ENCODE measurements at regions not wholly inside any gene's neighbourhood (a gene's known extent, or its start where the extent isn't known, plus 50 kb on each side); places are given as distances from the start of the nearest gene placed in this dataset.

DNA sequence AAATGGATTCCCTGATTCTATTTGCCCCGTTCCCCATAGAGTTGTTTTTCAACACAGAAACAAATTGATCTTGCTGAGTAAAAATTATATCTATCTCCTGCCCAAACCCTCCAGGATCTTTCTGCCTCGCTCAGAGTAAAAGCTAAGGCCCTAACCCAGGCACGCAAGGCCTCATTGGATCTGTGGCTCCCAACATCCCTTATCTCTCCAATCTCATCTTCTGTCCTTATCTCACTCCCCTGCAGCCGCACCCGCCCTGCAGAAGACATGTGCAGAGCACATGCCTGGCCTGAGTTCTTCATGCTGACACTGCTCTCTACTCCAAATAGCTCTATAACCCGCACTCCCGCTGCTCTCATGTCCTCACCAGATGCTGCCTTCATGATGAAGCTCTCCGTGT, 543.8 kb upstream of the ZFP42 start:
- H3K27ac ChIP-seq, result no peak overlapping the region
- H3K4me1 ChIP-seq (ENCODE audit: control insufficient read depth in 1 of 2, low read depth in 2 of 2), result no peaks in the 10 kb centered on the region
- H3K27me3 ChIP-seq (replicated peaks; ENCODE audit: insufficient read depth), result no peaks in the 10 kb centered on the region
- no peaks in the 10 kb centered on the region for H3K9me3 ChIP-seq
- H3K36me3 ChIP-seq, result no peaks in the 10 kb centered on the region
- TF ChIP-seq, protein P1, sequence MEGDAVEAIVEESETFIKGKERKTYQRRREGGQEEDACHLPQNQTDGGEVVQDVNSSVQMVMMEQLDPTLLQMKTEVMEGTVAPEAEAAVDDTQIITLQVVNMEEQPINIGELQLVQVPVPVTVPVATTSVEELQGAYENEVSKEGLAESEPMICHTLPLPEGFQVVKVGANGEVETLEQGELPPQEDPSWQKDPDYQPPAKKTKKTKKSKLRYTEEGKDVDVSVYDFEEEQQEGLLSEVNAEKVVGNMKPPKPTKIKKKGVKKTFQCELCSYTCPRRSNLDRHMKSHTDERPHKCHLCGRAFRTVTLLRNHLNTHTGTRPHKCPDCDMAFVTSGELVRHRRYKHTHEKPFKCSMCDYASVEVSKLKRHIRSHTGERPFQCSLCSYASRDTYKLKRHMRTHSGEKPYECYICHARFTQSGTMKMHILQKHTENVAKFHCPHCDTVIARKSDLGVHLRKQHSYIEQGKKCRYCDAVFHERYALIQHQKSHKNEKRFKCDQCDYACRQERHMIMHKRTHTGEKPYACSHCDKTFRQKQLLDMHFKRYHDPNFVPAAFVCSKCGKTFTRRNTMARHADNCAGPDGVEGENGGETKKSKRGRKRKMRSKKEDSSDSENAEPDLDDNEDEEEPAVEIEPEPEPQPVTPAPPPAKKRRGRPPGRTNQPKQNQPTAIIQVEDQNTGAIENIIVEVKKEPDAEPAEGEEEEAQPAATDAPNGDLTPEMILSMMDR (IDR thresholded peaks at IDR 0.05), result no peak
- no peak overlapping the region for H3K4me3 ChIP-seq
- DNase-seq (ENCODE audit: low spot score), result no peak
- no peak for ATAC-seq (ENCODE audit: insufficient number of reproducible peaks, low FRiP score, low read depth)

DNA sequence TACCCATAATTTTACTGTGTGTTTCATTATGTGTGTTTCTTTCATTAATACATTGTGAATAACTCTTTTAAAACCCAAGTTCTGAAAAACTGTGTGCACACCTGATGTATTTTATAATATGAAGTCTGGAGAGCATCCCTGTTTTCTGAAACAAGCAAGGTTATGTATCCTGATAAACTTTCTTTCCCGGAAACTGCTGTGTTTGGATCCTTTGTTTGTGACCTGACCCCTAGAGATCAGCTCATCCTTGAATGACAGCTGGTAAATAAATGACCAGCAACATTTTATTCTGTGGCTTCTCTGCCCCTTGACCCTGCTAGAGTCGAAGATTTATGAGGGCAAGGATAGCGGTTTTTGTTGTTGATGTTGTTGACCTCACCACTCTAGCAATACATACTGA, 535.6 kb upstream of the ZFP42 start:
- H3K27ac ChIP-seq, result no peak overlapping the region
- peaks cover 0 to 6% of the 10 kb centered on the region in 2 donors for H3K4me1 ChIP-seq (ENCODE audit: control insufficient read depth in 1 of 2, low read depth in 2 of 2)
- TF ChIP-seq, protein P1 (IDR thresholded peaks at IDR 0.05), result no peak
- H3K4me3 ChIP-seq, result no peak overlapping the region
- no peaks in the 10 kb centered on the region for H3K27me3 ChIP-seq (replicated peaks; ENCODE audit: insufficient read depth)
- ATAC-seq (ENCODE audit: insufficient number of reproducible peaks, low FRiP score, low read depth) (no peak), DNase-seq (ENCODE audit: low spot score) (no peak)
- no peaks in the 10 kb centered on the region for H3K9me3 ChIP-seq
- H3K36me3 ChIP-seq, result no peaks in the 10 kb centered on the region

DNA sequence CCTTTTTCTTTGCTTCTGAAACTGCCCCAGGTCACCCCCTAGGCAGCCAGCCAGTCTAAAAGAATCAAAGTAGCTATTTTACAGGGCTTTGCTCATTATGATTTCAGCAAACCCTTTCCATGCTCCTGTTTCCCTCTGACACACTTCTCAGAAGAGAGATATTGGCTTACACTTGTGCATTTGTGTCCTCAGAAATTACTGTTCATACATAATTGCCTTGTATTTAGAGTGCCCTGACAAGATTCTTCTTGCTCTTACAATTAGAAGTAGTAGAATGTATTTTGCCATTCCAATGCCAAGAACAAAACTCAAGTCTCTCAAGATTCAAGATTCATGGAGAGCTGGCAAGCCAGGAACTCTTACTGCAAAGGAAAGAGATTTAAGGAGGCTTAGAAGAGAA, 531.0 kb upstream of the ZFP42 start:
- Histone ChIP-seq H3K27ac (no peak overlapping the region), H3K36me3 (no peaks in the 10 kb centered on the region), H3K27me3 (replicated peaks; ENCODE audit: insufficient read depth) (no peaks in the 10 kb centered on the region), H3K4me3 (no peak overlapping the region), H3K9me3 (no peaks in the 10 kb centered on the region), H3K4me1 (ENCODE audit: control insufficient read depth in 1 of 2, low read depth in 2 of 2) (peaks cover 0 to 8% of the 10 kb centered on the region in 2 donors)
- TF ChIP-seq, protein P1 (IDR thresholded peaks at IDR 0.05), result no peak
- ATAC-seq (ENCODE audit: insufficient number of reproducible peaks, low FRiP score, low read depth), result no peak
- no peak for DNase-seq (ENCODE audit: low spot score)

DNA sequence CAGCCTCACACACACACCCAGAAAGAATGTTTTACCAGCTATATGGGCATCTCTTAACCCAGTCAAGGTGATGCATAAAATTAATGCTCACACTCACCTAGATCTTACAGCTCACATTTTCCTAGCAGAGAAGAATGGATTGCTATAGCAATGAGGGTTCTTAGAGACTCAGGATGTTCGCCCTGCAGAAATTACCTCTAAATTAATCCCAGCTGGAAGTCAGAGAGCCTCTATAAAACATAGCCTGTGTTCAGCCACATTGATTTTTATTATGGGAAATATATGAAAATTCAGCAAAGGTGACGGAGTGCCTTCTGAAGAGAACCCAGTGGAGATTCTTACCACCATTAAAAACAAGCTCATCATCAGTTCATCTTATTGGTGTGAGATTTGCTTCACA, 528.3 kb upstream of the ZFP42 start:
- ATAC-seq (ENCODE audit: insufficient number of reproducible peaks, low FRiP score, low read depth), result no peak
- Histone ChIP-seq H3K4me3 (no peak overlapping the region), H3K27ac (no peak overlapping the region), H3K9me3 (no peaks in the 10 kb centered on the region), H3K36me3 (no peaks in the 10 kb centered on the region), H3K27me3 (replicated peaks; ENCODE audit: insufficient read depth) (no peaks in the 10 kb centered on the region), H3K4me1 (ENCODE audit: control insufficient read depth in 1 of 2, low read depth in 2 of 2) (peaks cover 0 to 8% of the 10 kb centered on the region in 2 donors)
- no peak for DNase-seq (ENCODE audit: low spot score)
- TF ChIP-seq, protein P1 (IDR thresholded peaks at IDR 0.05), result no peak

DNA sequence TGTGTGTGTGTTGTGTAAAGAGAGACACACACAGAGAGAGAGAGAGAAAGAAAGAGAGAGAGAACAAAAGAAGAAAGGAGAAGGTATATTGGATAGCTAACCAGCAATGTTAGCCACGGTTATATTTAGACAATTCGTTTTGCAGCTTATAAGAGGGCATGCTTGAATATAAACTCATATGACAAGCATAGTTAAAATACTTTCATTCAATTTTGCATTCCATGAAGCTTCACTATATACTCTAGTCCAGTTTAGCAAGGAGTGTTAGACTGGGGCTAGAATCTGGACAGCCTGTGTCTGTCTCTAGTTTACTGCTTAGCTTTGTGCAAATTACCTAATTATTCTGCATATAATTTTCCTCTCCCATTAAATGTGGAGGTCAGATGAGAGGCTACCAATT, 525.9 kb upstream of the ZFP42 start:
- H3K4me1 ChIP-seq (ENCODE audit: control insufficient read depth in 1 of 2, low read depth in 2 of 2), result peaks cover 0 to 6% of the 10 kb centered on the region in 2 donors
- no peaks in the 10 kb centered on the region for H3K36me3 ChIP-seq
- ATAC-seq (ENCODE audit: insufficient number of reproducible peaks, low FRiP score, low read depth), result no peak
- DNase-seq (ENCODE audit: low spot score), result no peak
- H3K9me3 ChIP-seq, result no peaks in the 10 kb centered on the region
- no peak overlapping the region for H3K27ac ChIP-seq
- H3K4me3 ChIP-seq, result no peak overlapping the region
- TF ChIP-seq, protein P1 (IDR thresholded peaks at IDR 0.05), result no peak
- no peaks in the 10 kb centered on the region for H3K27me3 ChIP-seq (replicated peaks; ENCODE audit: insufficient read depth)

Measured in thoracic aorta (tissue), 2 donors.